KG1 (cell line): ENCODE measurements at regions not wholly inside any gene's neighbourhood (a gene's known extent, or its start where the extent isn't known, plus 50 kb on each side); places are given as distances from the start of the nearest gene placed in this dataset.

ENCODE experiments used
- DNase-seq: peaks from one replicate; lab custom pipeline; 2025; lab: John Stamatoyannopoulos, UW

DNA sequence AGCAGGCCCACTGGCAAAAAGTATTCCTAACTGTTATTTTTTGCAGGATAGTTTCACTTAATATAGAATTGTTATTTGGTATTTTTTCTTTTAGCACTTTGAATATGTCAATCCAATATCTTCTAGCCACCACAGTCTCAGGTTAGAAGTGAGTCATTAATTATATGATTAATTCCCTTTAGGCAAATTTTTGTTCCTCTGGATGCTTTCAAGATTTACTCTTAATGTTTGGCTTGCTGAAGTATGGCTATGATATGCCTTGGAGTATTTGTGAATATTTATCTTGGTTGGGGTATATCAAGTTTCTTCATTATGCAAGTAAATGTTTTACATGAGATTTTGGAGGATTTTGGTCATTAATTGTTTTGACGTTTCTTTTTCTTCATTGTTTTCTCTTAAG, 152.1 kb upstream of the ALCAM start:
- no peak for DNase-seq

- DNase-seq: no peak
These were observed 144.1 kb upstream of the ALCAM start for GRCh38 chr3:105222568-105223093.

GRCh38 chr3:105223815-105224214, 142.9 kb upstream of the ALCAM start:
- DNase-seq: no peak

DNA sequence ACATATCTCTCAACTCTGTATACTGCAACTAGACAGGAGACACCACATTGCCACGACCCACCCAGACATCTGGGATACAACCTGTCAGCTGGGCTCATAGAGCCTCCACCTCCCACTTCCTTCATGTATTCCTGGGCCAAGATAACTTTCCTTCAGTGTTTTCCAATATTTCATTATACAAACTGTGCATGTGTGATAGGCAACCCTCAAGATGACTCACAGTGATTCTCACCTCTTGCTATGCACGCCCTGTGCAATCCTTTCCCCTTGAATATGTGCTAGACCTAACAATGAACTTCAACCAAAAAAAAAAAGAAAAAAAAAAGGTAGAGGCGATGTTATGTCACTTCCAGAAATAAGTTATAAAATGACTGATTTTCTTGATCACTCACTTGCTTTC, 138.0 kb upstream of the ALCAM start:
- DNase-seq: no peak

DNA sequence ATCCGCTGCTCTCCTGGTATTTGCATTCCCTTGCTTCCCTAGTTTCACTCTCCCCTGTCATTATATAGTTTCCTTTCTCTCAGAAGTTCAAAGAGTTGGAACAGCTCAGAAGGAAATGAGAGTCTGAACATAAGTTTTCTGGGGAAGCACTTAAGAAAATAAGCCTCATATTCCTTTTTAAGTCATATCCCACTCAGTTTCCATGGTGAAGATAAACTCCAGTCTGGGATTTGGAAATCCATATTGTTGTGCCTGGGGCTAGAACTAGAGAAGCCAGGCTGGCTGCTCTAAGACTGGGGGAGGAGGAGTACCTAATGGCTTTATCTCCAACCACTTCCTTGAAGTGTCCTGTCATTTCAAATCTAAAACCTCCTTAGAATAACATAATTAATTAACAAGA, 134.2 kb upstream of the ALCAM start:
- no peak for DNase-seq

- DNase-seq: no peak
These were observed 133.7 kb upstream of the ALCAM start for GRCh38 chr3:105233010-105233409.

- no peak for DNase-seq
These were observed 131.5 kb upstream of the ALCAM start for GRCh38 chr3:105235221-105235620.

GRCh38 chr3:105235785-105236184, 130.9 kb upstream of the ALCAM start:
- no peak for DNase-seq

DNA sequence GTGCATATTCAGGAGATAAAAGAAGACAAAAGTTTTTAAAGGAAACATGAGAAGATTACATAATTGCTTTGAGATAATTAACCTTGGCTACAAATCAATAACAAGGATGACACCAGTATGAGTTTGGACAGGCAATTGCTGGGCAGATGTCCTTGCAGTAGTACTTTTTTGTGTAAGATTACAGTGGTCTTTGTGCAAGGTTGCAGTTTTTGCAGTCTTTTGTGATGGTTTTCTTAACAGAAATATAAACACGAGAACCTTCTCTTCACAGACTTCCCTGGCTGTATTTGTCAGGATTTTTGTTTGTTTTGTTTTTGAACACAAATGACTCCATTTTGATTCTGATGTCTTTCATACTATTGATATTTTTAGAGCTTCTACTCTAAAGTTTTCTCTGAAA, 128.3 kb upstream of the ALCAM start:
- no peak for DNase-seq

DNA sequence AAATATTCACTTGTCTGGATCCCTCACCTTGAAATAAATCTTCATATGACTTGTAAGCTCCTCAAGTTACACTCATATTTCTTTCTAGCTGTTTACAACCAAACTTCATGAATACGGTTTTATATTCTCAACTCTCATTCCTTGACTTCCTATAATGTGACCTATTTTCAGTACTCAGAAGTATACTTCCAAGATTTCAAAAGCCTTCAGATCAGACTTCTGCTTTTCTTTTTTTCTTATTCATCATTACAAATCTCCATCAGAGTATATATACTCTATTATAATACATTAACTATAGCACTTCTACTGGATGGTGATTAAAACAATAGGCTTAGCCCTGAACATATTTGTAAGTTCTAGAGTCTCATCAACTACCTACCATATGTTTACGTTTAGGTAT, 123.6 kb upstream of the ALCAM start:
- no peak for DNase-seq

GRCh38 chr3:105246536-105246935, 120.2 kb upstream of the ALCAM start:
- no peak for DNase-seq

GRCh38 chr3:105253225-105253624, 113.5 kb upstream of the ALCAM start:
- no peak for DNase-seq

DNA sequence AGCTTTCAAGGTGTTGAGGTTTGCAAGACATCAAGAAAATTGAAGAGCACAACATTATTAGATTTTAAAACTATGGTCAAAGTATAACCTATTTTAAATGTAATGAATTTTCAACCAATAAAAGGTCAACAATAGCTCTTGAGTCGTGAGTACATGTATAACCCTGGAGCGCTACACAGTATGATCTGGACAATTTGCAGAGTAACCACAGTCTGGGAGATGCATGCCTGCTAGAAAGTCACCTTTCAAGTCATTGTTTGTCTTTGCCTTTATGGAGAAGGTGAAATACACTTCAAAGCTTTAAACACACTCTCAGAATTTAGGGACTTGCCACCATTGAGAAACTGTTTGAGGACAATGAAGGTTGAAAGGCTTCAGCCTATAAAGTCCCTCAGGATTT, 112.6 kb upstream of the ALCAM start:
- DNase-seq: no peak

DNA sequence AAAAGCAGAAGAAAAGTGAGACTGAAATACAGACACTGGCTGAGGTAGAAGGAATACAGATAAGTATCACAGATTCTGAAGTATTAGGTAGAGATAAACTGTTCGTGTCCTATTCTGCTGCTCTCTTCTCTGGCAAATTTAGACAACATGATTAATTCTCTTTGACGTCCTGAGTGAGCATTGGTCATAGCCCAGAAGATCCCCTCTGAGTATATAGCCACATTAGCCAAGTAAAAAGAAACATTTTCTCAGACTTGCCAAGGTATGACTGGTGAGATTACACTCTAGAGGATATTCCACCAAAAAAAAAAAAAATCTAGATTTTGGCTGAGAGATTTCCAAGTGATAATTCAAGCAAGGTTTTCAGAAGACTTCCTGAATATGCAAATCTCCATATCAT, 111.4 kb upstream of the ALCAM start:
- DNase-seq: no peak

DNA sequence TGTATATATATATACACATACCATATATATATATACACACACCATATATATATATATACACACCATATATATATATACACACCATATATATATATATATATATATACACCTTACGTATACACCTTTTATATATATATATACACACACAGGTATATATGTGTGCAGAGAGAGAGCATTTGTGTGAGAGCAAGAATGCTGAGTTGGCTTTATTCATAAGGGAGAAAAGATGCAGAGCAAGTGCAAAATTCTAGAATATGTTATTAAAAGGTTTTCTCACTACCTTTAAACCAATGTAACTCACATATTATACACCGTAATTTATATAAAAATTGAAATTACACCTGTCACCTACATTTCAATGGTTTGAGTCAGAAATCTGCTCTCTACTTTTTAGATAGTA, 107.2 kb upstream of the ALCAM start:
- no peak for DNase-seq

- DNase-seq: no peak
These were observed 106.3 kb upstream of the ALCAM start for GRCh38 chr3:105260385-105260784.

- no peak for DNase-seq
These were observed 92.2 kb upstream of the ALCAM start for GRCh38 chr3:105274536-105274935.

- no peak for DNase-seq
These were observed 91.8 kb upstream of the ALCAM start for GRCh38 chr3:105274958-105275357.

DNA sequence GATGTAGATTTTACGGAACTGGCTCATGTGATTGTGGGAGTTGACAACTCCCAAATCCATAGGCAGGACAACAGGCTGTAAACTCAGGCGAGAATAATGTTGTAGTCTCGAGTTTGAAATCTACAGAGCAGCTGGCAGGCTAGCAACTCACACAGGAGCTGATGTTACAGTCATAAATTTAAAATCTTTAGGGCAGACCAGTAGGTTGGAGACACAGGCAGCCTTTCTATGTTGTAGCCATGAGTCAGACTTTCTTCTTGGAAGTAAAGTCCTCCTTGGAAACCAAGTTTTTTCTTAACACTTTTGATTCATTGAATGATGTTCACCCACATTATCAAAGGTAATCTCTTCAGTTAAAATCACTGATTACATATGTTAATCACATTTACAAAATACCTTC, 89.1 kb upstream of the ALCAM start:
- no peak for DNase-seq

DNA sequence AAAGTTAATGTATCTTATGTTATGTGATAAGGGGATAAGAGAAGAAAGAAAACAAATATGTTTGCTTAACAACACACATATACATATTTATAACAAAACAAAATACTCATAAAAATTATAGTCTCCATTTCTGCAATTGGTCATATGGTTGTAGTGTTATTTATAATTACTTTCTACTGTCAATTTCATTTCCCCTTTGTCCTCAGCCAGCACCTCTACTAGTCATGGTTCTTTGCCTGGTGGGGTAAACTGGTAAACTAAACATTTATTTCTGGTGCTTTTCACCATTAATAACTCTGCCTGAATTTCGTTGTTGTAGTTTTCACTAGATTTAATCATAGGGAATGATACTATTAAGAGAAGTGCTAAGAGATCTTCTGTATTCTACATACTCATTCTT, 88.0 kb upstream of the ALCAM start:
- DNase-seq: no peak

DNA sequence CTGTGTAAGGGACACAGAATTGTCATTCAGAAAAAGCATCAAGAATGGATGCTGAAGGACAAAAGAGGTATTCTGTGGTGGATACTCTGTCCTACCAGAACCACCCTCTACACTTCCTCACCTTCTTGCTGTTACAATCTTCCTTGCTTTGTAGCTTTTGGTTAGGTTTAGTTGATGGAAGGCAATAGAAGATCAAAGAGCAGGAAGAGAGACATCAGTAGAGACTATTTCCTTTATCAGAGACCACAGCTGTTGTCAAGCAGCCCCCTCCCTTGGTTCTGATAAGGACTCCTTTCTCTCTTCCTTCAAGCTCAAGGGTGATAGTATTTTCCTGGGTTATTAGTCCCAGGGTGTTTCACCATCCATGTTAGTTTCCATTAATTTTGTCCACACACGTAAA, 84.7 kb upstream of the ALCAM start:
- no peak for DNase-seq

GRCh38 chr3:105284876-105285275, 81.8 kb upstream of the ALCAM start:
- no peak for DNase-seq

- DNase-seq: no peak
These were observed 81.0 kb upstream of the ALCAM start for GRCh38 chr3:105285653-105286241.

- no peak for DNase-seq
These were observed 73.3 kb upstream of the ALCAM start for GRCh38 chr3:105293441-105293840.
